Activated CD4-positive, alpha-beta T cell treated with anti-CD3 and anti-CD28 coated beads, Interleukin-2, amount 10 ng/mL, durations not matched to agents 24 days and 14 days (primary cell): ENCODE measurements at regions not wholly inside any gene's neighbourhood (a gene's known extent, or its start where the extent isn't known, plus 50 kb on each side); places are given as distances from the start of the nearest gene placed in this dataset.
"Not testable (repeated sequence)": the region's sequence is repeated elsewhere in the genome, so short reads cannot be mapped to it uniquely, and the experiment has no call there.

Experiments
- DNase-seq: peaks from one replicate; pipeline ENCODE4 v3.0.0; 2022
- H3K27ac Mint-ChIP-seq: one replicate; pipeline ENCODE4 v1.8.0; 2022; ENCODE audit warnings: mild to moderate bottlenecking, mixed read lengths
- H3K27me3 Mint-ChIP-seq: one replicate; pipeline ENCODE4 v1.8.0; 2022; ENCODE audit warnings: mixed read lengths
- H3K36me3 Mint-ChIP-seq: one replicate; pipeline ENCODE4 v1.8.0; 2022; ENCODE audit warnings: low read depth, mild to moderate bottlenecking, mixed read lengths
- H3K4me1 Mint-ChIP-seq: one replicate; pipeline ENCODE4 v1.8.0; 2021; ENCODE audit warnings: mixed read lengths
- H3K4me3 Mint-ChIP-seq: one replicate; pipeline ENCODE4 v1.8.0; 2022; ENCODE audit warnings: mild to moderate bottlenecking, moderate library complexity, mixed read lengths
- H3K9me3 Mint-ChIP-seq: one replicate; pipeline ENCODE4 v1.8.0; 2021; ENCODE audit warnings: mixed read lengths
- intact Hi-C: fragments of 100-400 bp; cut with micrococcal nuclease; formaldehyde crosslinking; loops from one replicate; pipeline ENCODE4 v1.15.1; 2023

GRCh38 chr17:68693896-68694295 is 92.7 kb upstream of the FAM20A start:
- intact Hi-C loops, result no loop called here
- Mint-ChIP-seq H3K36me3 (no peaks in the 10 kb centered on the region), H3K27ac (no peak overlapping the region), H3K9me3 (no peaks in the 10 kb centered on the region), H3K27me3 (no peaks in the 10 kb centered on the region), H3K4me3 (no peak overlapping the region), H3K4me1 (no peaks in the 10 kb centered on the region)
- DNase-seq, result no peak

GRCh38 chr17:68693466-68693865 is 92.3 kb upstream of the FAM20A start:
- DNase-seq, result no peak
- no peaks in the 10 kb centered on the region for H3K36me3 Mint-ChIP-seq
- H3K27ac Mint-ChIP-seq, result no peak overlapping the region
- intact Hi-C loops, result no loop called here
- no peaks in the 10 kb centered on the region for H3K9me3 Mint-ChIP-seq
- no peaks in the 10 kb centered on the region for H3K27me3 Mint-ChIP-seq
- no peak overlapping the region for H3K4me3 Mint-ChIP-seq
- no peaks in the 10 kb centered on the region for H3K4me1 Mint-ChIP-seq

GRCh38 chr17:68686108-68686988 is 85.2 kb upstream of the FAM20A start:
- Mint-ChIP-seq H3K27ac (no peak overlapping the region), H3K27me3 (peaks cover 2% of the 10 kb centered on the region), H3K4me1 (no peaks in the 10 kb centered on the region), H3K9me3 (no peaks in the 10 kb centered on the region), H3K36me3 (no peaks in the 10 kb centered on the region), H3K4me3 (no peak overlapping the region)
- no peak for DNase-seq
- intact Hi-C loops, result no loop called here

GRCh38 chr17:68684949-68685357 is 83.8 kb upstream of the FAM20A start:
- no peak overlapping the region for H3K4me3 Mint-ChIP-seq
- intact Hi-C loops, result no loop called here
- no peak overlapping the region for H3K27ac Mint-ChIP-seq
- no peaks in the 10 kb centered on the region for H3K9me3 Mint-ChIP-seq
- no peak for DNase-seq
- H3K4me1 Mint-ChIP-seq, result no peaks in the 10 kb centered on the region
- H3K27me3 Mint-ChIP-seq, result peaks cover 2% of the 10 kb centered on the region
- no peaks in the 10 kb centered on the region for H3K36me3 Mint-ChIP-seq

- H3K36me3 Mint-ChIP-seq, result no peaks in the 10 kb centered on the region
Observed at GRCh38 chr17:68682903-68683302, 81.7 kb upstream of the FAM20A start.

GRCh38 chr17:68679882-68680281 is 78.7 kb upstream of the FAM20A start:
- no peak overlapping the region for H3K4me3 Mint-ChIP-seq
- H3K27ac Mint-ChIP-seq, result no peak overlapping the region
- no peaks in the 10 kb centered on the region for H3K9me3 Mint-ChIP-seq
- no peak for DNase-seq
- intact Hi-C loops, result no loop called here
- no peaks in the 10 kb centered on the region for H3K36me3 Mint-ChIP-seq
- no peaks in the 10 kb centered on the region for H3K27me3 Mint-ChIP-seq
- no peaks in the 10 kb centered on the region for H3K4me1 Mint-ChIP-seq

More at GRCh38 chr17:68682903-68683302, 81.7 kb upstream of the FAM20A start:
- Mint-ChIP-seq H3K27me3 (no peaks in the 10 kb centered on the region), H3K4me1 (no peaks in the 10 kb centered on the region), H3K27ac (no peak overlapping the region), H3K4me3 (no peak overlapping the region), H3K9me3 (no peaks in the 10 kb centered on the region)
- intact Hi-C loops, result no loop called here
- no peak for DNase-seq

GRCh38 chr17:68676856-68677255 is 75.7 kb upstream of the FAM20A start:
- peaks cover 3% of the 10 kb centered on the region for H3K27me3 Mint-ChIP-seq
- H3K9me3 Mint-ChIP-seq, result no peaks in the 10 kb centered on the region
- no peaks in the 10 kb centered on the region for H3K4me1 Mint-ChIP-seq
- no peak overlapping the region for H3K27ac Mint-ChIP-seq
- no peak overlapping the region for H3K4me3 Mint-ChIP-seq
- no peaks in the 10 kb centered on the region for H3K36me3 Mint-ChIP-seq
- intact Hi-C loops, result no loop called here
- no peak for DNase-seq

GRCh38 chr17:68675723-68676122 is 74.6 kb upstream of the FAM20A start:
- H3K4me1 Mint-ChIP-seq, result no peaks in the 10 kb centered on the region
- intact Hi-C loops, result no loop called here
- no peak overlapping the region for H3K27ac Mint-ChIP-seq
- H3K4me3 Mint-ChIP-seq, result no peak overlapping the region
- peaks cover 5% of the 10 kb centered on the region for H3K27me3 Mint-ChIP-seq
- no peaks in the 10 kb centered on the region for H3K36me3 Mint-ChIP-seq
- no peak for DNase-seq
- H3K9me3 Mint-ChIP-seq, result no peaks in the 10 kb centered on the region

- Mint-ChIP-seq H3K27ac (no peak overlapping the region), H3K27me3 (peaks cover 5% of the 10 kb centered on the region), H3K4me3 (no peak overlapping the region), H3K36me3 (no peaks in the 10 kb centered on the region), H3K4me1 (no peaks in the 10 kb centered on the region), H3K9me3 (no peaks in the 10 kb centered on the region)
- no peak for DNase-seq
- intact Hi-C loops, result no loop called here
Observed at GRCh38 chr17:68674029-68674925, 73.1 kb upstream of the FAM20A start.

- Mint-ChIP-seq H3K4me1 (no peaks in the 10 kb centered on the region), H3K27me3 (peaks cover 12% of the 10 kb centered on the region), H3K9me3 (no peaks in the 10 kb centered on the region), H3K27ac (no peak overlapping the region), H3K36me3 (no peaks in the 10 kb centered on the region), H3K4me3 (no peak overlapping the region)
- intact Hi-C loops, result no loop called here
- DNase-seq, result no peak
Observed at GRCh38 chr17:68670967-68671693, 70.0 kb upstream of the FAM20A start.

GRCh38 chr17:68666438-68666837 is 65.3 kb upstream of the FAM20A start:
- H3K4me1 Mint-ChIP-seq, H3K36me3 Mint-ChIP-seq, intact Hi-C loops, DNase-seq, H3K9me3 Mint-ChIP-seq, H3K27ac Mint-ChIP-seq, H3K4me3 Mint-ChIP-seq, H3K27me3 Mint-ChIP-seq: not testable (repeated sequence)

- intact Hi-C loops, result no loop called here
- peaks cover 12% of the 10 kb centered on the region for H3K27me3 Mint-ChIP-seq
- H3K9me3 Mint-ChIP-seq, result no peaks in the 10 kb centered on the region
- no peaks in the 10 kb centered on the region for H3K36me3 Mint-ChIP-seq
- H3K27ac Mint-ChIP-seq, result no peak overlapping the region
- H3K4me1 Mint-ChIP-seq, result no peaks in the 10 kb centered on the region
- H3K4me3 Mint-ChIP-seq, result no peak overlapping the region
- DNase-seq, result no peak
Observed at GRCh38 chr17:68665373-68665772, 64.2 kb upstream of the FAM20A start.

GRCh38 chr17:68662479-68662878 is 61.3 kb upstream of the FAM20A start:
- Mint-ChIP-seq H3K27me3 (peaks cover 11% of the 10 kb centered on the region), H3K4me3 (no peak overlapping the region), H3K4me1 (no peaks in the 10 kb centered on the region), H3K36me3 (no peaks in the 10 kb centered on the region), H3K27ac (no peak overlapping the region), H3K9me3 (no peaks in the 10 kb centered on the region)
- DNase-seq, result no peak
- intact Hi-C loops, result no loop called here

GRCh38 chr17:68662037-68662432 is 60.9 kb upstream of the FAM20A start:
- intact Hi-C loops, result no loop called here
- Mint-ChIP-seq H3K27me3 (peaks cover 11% of the 10 kb centered on the region), H3K9me3 (no peaks in the 10 kb centered on the region), H3K4me1 (no peaks in the 10 kb centered on the region), H3K27ac (no peak overlapping the region), H3K4me3 (no peak overlapping the region), H3K36me3 (no peaks in the 10 kb centered on the region)
- no peak for DNase-seq
